Testis (tissue), 2 donors: ENCODE measurements at regions not wholly inside any gene's neighbourhood (a gene's known extent, or its start where the extent isn't known, plus 50 kb on each side); places are given as distances from the start of the nearest gene placed in this dataset.

ENCODE experiments used
- DNase-seq: peaks from one replicate; pipeline ENCODE4 v3.0.0-alpha.2; 2019
- H3K27ac ChIP-seq, 2 donors: fragments of 200-600 bp; sonication (generic); one replicate each; pipeline ENCODE4 v1.5.1; 2019
- H3K27me3 ChIP-seq: fragments of 200-600 bp; sonication (generic); one replicate; pipeline ENCODE4 v1.5.1; 2019
- H3K36me3 ChIP-seq: fragments of 200-600 bp; sonication (generic); one replicate; pipeline ENCODE4 v1.5.1; 2017; ENCODE audit warnings: low read depth; ENCODE audit errors: missing control alignments
- H3K4me1 ChIP-seq: fragments of 200-600 bp; sonication (generic); one replicate; pipeline ENCODE4 v1.5.1; 2019
- H3K4me3 ChIP-seq, 2 donors: fragments of 200-600 bp; sonication (generic); one replicate each; pipeline ENCODE4 v1.5.1; 2017 to 2019
- H3K9me3 ChIP-seq: fragments of 200-600 bp; sonication (generic); one replicate; pipeline ENCODE4 v1.5.1; 2017
- POLR2A ChIP-seq: fragments of 450-650 bp; IDR thresholded peaks from one replicate; pipeline ENCODE4 v1.6.1; 2017; ENCODE audit warnings: antibody characterized with exemption, mild to moderate bottlenecking, moderate library complexity
- WGBS, 2 donors: methylation state at CpG; one replicate each; pipeline ENCODE4 v1.1.5; 2018; 5-methylcytosine and 5-hydroxymethylcytosine counted together
- intact Hi-C: fragments of 100-400 bp; cut with DNase I; formaldehyde crosslinking; loops from one replicate; pipeline ENCODE4 v1.15.1; 2023; ENCODE audit warnings: low total_unique reads
- TF ChIP-seq, protein P1 (sequence below), 3 experiments: fragments of 450-650 bp in 2 of 3; fragments of 200-600 bp in 1 of 3; sonication (generic) in 1 of 3; IDR thresholded peaks; one replicate each; pipeline ENCODE4 v1.5.1; 2016 to 2019; ENCODE audit warnings: antibody characterized with exemption in 3 of 3, mild to moderate bottlenecking in 2 of 3, moderate library complexity in 1 of 3

DNA sequence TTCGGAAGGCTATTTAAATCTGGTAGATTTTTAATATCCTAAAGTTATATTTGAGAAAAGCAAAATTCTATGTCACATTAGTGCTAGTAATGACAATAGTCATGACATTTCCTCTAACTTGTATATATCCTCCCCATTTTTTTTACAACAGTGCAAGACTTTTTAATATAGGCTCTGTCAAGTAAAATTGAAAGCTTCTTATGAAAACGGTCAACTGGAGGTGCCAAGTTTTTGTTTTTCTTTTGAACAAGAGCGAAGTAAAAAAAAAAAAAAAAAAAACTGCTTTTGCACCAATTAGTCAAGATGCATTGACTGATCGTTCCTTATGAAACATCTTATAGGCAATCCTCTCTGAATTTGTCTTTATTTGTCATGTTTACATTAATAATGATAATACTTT, 389.3 kb downstream of the STK39 start:
- Histone ChIP-seq H3K4me1 (no peaks in the 10 kb centered on the region), H3K27ac (no peak overlapping the region), H3K36me3 (no peaks in the 10 kb centered on the region), H3K4me3 (no peak overlapping the region), H3K27me3 (no peaks in the 10 kb centered on the region), H3K9me3 (no peaks in the 10 kb centered on the region)
- DNase-seq: no peak
- intact Hi-C loops: no loop called here
- no peak for TF ChIP-seq POLR2A
- TF ChIP-seq, protein P1, sequence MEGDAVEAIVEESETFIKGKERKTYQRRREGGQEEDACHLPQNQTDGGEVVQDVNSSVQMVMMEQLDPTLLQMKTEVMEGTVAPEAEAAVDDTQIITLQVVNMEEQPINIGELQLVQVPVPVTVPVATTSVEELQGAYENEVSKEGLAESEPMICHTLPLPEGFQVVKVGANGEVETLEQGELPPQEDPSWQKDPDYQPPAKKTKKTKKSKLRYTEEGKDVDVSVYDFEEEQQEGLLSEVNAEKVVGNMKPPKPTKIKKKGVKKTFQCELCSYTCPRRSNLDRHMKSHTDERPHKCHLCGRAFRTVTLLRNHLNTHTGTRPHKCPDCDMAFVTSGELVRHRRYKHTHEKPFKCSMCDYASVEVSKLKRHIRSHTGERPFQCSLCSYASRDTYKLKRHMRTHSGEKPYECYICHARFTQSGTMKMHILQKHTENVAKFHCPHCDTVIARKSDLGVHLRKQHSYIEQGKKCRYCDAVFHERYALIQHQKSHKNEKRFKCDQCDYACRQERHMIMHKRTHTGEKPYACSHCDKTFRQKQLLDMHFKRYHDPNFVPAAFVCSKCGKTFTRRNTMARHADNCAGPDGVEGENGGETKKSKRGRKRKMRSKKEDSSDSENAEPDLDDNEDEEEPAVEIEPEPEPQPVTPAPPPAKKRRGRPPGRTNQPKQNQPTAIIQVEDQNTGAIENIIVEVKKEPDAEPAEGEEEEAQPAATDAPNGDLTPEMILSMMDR (IDR thresholded peaks at IDR 0.05): no peak
- 84 to 91% methylated on average over 4 of the region's 4 CpGs for WGBS, 2 donors

DNA sequence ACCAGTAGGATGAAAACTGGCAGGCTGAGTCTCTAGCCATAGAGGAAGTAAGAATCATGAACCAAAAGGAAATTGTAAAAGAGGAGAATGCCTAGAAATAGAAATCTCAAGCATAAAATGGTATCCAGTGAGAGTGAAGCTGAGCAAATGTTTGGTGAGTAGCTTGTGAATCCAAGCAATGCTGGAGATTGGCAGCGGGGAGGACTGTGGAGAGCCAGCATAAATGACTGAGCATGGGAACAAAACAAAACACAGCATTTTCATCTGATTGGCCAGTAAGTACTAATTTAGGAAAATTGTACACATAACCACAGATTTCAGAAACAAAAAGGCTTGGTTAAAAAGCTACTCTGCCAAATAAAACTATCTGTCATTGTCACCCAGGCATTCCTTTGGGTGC, 390.0 kb downstream of the STK39 start:
- Histone ChIP-seq H3K36me3 (no peaks in the 10 kb centered on the region), H3K27me3 (no peaks in the 10 kb centered on the region), H3K27ac (no peak overlapping the region), H3K9me3 (no peaks in the 10 kb centered on the region), H3K4me3 (no peak overlapping the region), H3K4me1 (no peaks in the 10 kb centered on the region)
- 94 to 100% methylated on average over 1 of the region's 1 CpG for WGBS, 2 donors
- TF ChIP-seq POLR2A: no peak
- intact Hi-C loops: no loop called here
- no peak for DNase-seq

DNA sequence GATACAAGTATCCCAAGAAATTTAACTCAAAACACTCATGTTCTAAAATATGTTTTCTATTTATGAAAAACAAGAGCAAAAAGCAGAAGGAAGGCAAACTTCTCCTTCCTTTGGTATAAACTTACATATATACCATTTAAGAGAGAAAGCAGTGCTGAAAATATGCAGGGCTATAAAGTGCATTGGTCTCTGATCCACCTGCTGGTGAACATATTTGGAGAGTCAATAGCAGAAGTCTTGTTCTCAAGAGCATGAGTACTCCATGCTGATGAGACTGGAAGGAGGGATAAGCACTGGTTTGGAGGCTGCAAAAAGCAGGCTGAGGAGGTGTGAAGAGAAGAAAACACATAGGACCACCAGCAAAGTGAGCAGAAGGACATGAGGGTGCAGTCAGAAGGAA, 391.2 kb downstream of the STK39 start:
- Histone ChIP-seq H3K4me1 (no peaks in the 10 kb centered on the region), H3K36me3 (no peaks in the 10 kb centered on the region), H3K4me3 (no peak overlapping the region), H3K9me3 (no peaks in the 10 kb centered on the region), H3K27ac (no peak overlapping the region), H3K27me3 (no peaks in the 10 kb centered on the region)
- DNase-seq: no peak
- intact Hi-C loops: no loop called here
- TF ChIP-seq POLR2A: no peak
- TF ChIP-seq, protein P1 (IDR thresholded peaks at IDR 0.05): no peak

DNA sequence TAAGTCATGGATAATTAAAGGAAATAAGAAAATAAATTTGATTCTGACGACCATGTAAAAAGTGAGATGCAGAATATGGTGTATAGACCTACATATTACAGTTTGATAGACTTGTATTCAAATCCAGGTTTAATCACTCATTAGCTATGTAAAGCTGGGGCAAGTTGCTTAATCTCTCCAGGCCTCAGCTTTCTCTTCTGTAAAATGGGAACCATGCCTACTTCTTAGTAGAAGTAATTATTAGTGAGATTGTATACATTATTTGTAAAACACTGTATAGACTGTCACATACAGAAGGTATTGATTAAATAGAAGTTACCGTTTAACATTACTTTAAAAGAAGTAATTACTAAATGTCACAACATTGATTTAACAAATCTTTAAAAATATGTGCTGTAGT, 392.2 kb downstream of the STK39 start:
- Histone ChIP-seq H3K36me3 (no peaks in the 10 kb centered on the region), H3K4me1 (no peaks in the 10 kb centered on the region), H3K4me3 (no peak overlapping the region), H3K27ac (no peak overlapping the region), H3K27me3 (no peaks in the 10 kb centered on the region), H3K9me3 (no peaks in the 10 kb centered on the region)
- 91 to 96% methylated on average over 2 of the region's 2 CpGs for whole genome bisulfite sequencing, 2 donors
- no peak for DNase-seq
- no peak for TF ChIP-seq POLR2A
- TF ChIP-seq, protein P1 (IDR thresholded peaks at IDR 0.05): no peak
- intact Hi-C loops: no loop called here

DNA sequence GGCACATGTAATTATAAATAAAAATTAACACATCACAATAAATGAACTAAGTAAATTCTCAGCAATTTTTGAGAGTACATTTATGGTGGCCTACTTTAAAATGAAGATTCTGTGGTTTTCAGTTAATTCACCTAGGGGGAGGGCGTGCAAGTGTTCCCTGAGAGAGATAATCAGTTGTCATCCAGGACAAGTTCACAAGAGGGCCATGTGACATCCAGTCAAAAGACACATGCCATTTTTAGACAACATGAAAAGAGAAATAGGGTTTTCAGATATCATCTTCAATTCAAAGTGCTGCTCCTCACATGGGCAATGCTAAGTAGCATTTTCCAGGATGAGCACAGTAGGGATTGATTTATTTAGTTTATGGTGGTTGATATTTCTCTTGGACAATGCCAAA, 393.7 kb downstream of the STK39 start:
- Histone ChIP-seq H3K9me3 (no peaks in the 10 kb centered on the region), H3K4me1 (no peaks in the 10 kb centered on the region), H3K36me3 (no peaks in the 10 kb centered on the region), H3K4me3 (no peak overlapping the region), H3K27me3 (no peaks in the 10 kb centered on the region), H3K27ac (no peak overlapping the region)
- WGBS, 2 donors: 94 to 97% methylated on average over 1 of the region's 1 CpG
- DNase-seq: no peak
- intact Hi-C loops: no loop called here
- TF ChIP-seq, protein P1 (IDR thresholded peaks at IDR 0.05): no peak
- TF ChIP-seq POLR2A: no peak
